WTC11 (cell line): ENCODE measurements at regions not wholly inside any gene's neighbourhood (a gene's known extent, or its start where the extent isn't known, plus 50 kb on each side); places are given as distances from the start of the nearest gene placed in this dataset.

Experiments
- ATAC-seq: fragments of 200-7000 bp; cut with Tn5 transposase; 2 replicates; pipeline ENCODE4 v1.10.0; 2021; ENCODE audit warnings: mild to moderate bottlenecking, moderate library complexity
- CTCF ChIA-PET: fragments of 300-600 bp; sonication (Branson Sonifier 250); formaldehyde crosslinking; loops from one replicate; lab custom pipeline; 2021; ENCODE audit warnings: antibody characterized with exemption; lab: Charles Lee
- POLR2A ChIA-PET: fragments of 350-600 bp; sonication (Branson Sonifier 250); formaldehyde crosslinking; loops from one replicate; lab custom pipeline; 2021; ENCODE audit warnings: antibody characterized with exemption; lab: Charles Lee
- DNase-seq: peaks from one replicate; pipeline ENCODE4 v3.0.0; 2021; ENCODE audit warnings: low spot score
- H3K27ac Mint-ChIP-seq: 2 replicates; pipeline ENCODE4 v1.8.0; 2021; ENCODE audit warnings: mixed read lengths
- H3K27me3 Mint-ChIP-seq: 2 replicates; pipeline ENCODE4 v1.8.0; 2021; ENCODE audit warnings: low read depth, mild to moderate bottlenecking, moderate library complexity, mixed read lengths
- H3K36me3 Mint-ChIP-seq: 2 replicates; pipeline ENCODE4 v1.8.0; 2021; ENCODE audit warnings: mixed read lengths
- H3K4me1 Mint-ChIP-seq: 2 replicates; pipeline ENCODE4 v1.8.0; 2022; ENCODE audit warnings: mixed read lengths
- H3K4me3 Mint-ChIP-seq: 2 replicates; pipeline ENCODE4 v1.8.0; 2021; ENCODE audit warnings: mild to moderate bottlenecking, moderate library complexity, mixed read lengths
- H3K9me3 Mint-ChIP-seq: 2 replicates; pipeline ENCODE4 v1.8.0; 2021; ENCODE audit warnings: mixed read lengths
- ATF1 ChIP-seq: sonication (generic); formaldehyde crosslinking; IDR thresholded peaks from 2 replicates; pipeline ENCODE4 v1.8.1; 2023; ENCODE audit warnings: mild to moderate bottlenecking, moderate library complexity, missing genetic modification reagents
- ETV6 ChIP-seq: sonication (generic); formaldehyde crosslinking; IDR thresholded peaks from 2 replicates; pipeline ENCODE4 v1.8.1; 2022; ENCODE audit warnings: mild to moderate bottlenecking, missing genetic modification reagents
- JAZF1 ChIP-seq: fragments of 250-450 bp; sonication (Bioruptor Pico); IDR thresholded peaks from 2 replicates; pipeline ENCODE4 v1.9.0; 2021; ENCODE audit warnings: moderate library complexity, mild to moderate bottlenecking, inconsistent platforms
- NR1H2 ChIP-seq: sonication (generic); formaldehyde crosslinking; IDR thresholded peaks from 2 replicates; pipeline ENCODE4 v1.9.0; 2021; ENCODE audit warnings: mild to moderate bottlenecking, moderate library complexity, missing genetic modification reagents
- PRDM15 ChIP-seq: sonication (generic); formaldehyde crosslinking; IDR thresholded peaks from 2 replicates; pipeline ENCODE4 v1.8.0; 2022; ENCODE audit warnings: missing genetic modification reagents
- SOX15 ChIP-seq: fragments of 250-450 bp; sonication (Bioruptor Pico); IDR thresholded peaks from 2 replicates; pipeline ENCODE4 v1.9.0; 2021; ENCODE audit warnings: mild to moderate bottlenecking
- TEAD4 ChIP-seq: sonication (generic); formaldehyde crosslinking; IDR thresholded peaks from 2 replicates; pipeline ENCODE4 v1.8.0; 2022; ENCODE audit warnings: mild to moderate bottlenecking, missing genetic modification reagents
- ZNF138 ChIP-seq: sonication (generic); formaldehyde crosslinking; conservative IDR thresholded peaks from 2 replicates; pipeline ENCODE4 v1.8.1; 2022; ENCODE audit warnings: mild to moderate bottlenecking, moderate library complexity, missing genetic modification reagents
- ZNF425 ChIP-seq: fragments of 250-450 bp; sonication (Bioruptor Pico); conservative IDR thresholded peaks from 2 replicates; pipeline ENCODE4 v1.9.0; 2021; ENCODE audit warnings: mild to moderate bottlenecking
- ZNF671 ChIP-seq: fragments of 250-450 bp; sonication (Bioruptor Pico); IDR thresholded peaks from 2 replicates; pipeline ENCODE4 v1.8.0; 2021; ENCODE audit warnings: mild to moderate bottlenecking
- TF ChIP-seq, protein P1 (sequence below): sonication (generic); formaldehyde crosslinking; IDR thresholded peaks from 2 replicates; pipeline ENCODE4 v1.8.0; 2022; ENCODE audit warnings: mild to moderate bottlenecking, missing genetic modification reagents
- TF ChIP-seq, protein P2 (sequence below): sonication (generic); formaldehyde crosslinking; IDR thresholded peaks from 2 replicates; pipeline ENCODE4 v1.8.1; 2023; ENCODE audit warnings: mild to moderate bottlenecking, moderate library complexity, missing genetic modification reagents
- TF ChIP-seq, protein P3 (sequence below): sonication (generic); formaldehyde crosslinking; IDR thresholded peaks from 2 replicates; pipeline ENCODE4 v1.8.1; 2023; ENCODE audit warnings: mild to moderate bottlenecking, missing genetic modification reagents, moderate library complexity

DNA sequence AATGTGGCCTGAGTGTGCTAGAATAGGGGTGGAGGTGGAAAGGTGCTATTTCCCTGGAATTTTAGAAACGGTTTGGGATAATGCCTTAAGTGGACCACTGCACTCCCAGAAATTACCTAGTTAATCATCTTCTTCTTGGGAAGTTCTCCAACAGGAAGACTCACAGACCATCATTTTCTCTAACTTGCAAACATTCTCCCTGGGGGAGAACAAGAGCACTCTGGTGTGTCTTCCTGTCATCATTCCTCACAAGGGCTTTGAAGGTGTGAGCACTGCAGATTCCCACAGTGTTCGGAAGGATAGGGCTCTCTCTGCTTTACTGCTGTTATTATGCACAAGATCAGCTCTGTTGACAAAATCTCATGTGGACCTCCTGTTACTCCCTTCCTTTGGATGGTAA, 54.9 kb upstream of the TSPAN2 start (continued):
- TF ChIP-seq ZNF671 (CRISPR knock-in tag) (no peak), ZNF138 (CRISPR knock-in tag) (no peak), ZNF425 (CRISPR knock-in tag) (no peak), SOX15 (CRISPR knock-in tag) (no peak)
- TF ChIP-seq, protein P1, sequence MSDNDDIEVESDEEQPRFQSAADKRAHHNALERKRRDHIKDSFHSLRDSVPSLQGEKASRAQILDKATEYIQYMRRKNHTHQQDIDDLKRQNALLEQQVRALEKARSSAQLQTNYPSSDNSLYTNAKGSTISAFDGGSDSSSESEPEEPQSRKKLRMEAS (CRISPR knock-in tag) = no peak

- POLR2A ChIA-PET = interaction anchor here (0.6 to 1.5 kb wide), 2 partner anchors 195 to 917 kb away, joined by 4 to 5 read pairs; partner anchors contain the start of gene NGF
These were observed 53.3 kb upstream of the TSPAN2 start for GRCh38 chr1:115142616-115143015.

More at GRCh38 chr1:115142616-115143015, 53.3 kb upstream of the TSPAN2 start:
- no peak overlapping the region for H3K4me3 Mint-ChIP-seq
- DNase-seq = no peak
- H3K27ac Mint-ChIP-seq = no peak overlapping the region; the same call in 1 of the 2 replicates
- ATAC-seq = no peak
- CTCF ChIA-PET = interaction anchor here (0.6 to 1.9 kb wide), 10 partner anchors 17 to 453 kb away, joined by 3 to 12 read pairs (median 3); no protein-coding TSS in a partner anchor
- TF ChIP-seq, protein P2, sequence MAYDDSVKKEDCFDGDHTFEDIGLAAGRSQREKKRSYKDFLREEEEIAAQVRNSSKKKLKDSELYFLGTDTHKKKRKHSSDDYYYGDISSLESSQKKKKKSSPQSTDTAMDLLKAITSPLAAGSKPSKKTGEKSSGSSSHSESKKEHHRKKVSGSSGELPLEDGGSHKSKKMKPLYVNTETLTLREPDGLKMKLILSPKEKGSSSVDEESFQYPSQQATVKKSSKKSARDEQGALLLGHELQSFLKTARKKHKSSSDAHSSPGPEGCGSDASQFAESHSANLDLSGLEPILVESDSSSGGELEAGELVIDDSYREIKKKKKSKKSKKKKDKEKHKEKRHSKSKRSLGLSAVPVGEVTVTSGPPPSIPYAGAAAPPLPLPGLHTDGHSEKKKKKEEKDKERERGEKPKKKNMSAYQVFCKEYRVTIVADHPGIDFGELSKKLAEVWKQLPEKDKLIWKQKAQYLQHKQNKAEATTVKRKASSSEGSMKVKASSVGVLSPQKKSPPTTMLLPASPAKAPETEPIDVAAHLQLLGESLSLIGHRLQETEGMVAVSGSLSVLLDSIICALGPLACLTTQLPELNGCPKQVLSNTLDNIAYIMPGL = no peak
- no peak for TF ChIP-seq PRDM15
- no peak for TF ChIP-seq ATF1 (CRISPR knock-in tag)
- no peak for TF ChIP-seq ZNF425 (CRISPR knock-in tag)
- TF ChIP-seq NR1H2 = no peak
- TF ChIP-seq, protein P3, sequence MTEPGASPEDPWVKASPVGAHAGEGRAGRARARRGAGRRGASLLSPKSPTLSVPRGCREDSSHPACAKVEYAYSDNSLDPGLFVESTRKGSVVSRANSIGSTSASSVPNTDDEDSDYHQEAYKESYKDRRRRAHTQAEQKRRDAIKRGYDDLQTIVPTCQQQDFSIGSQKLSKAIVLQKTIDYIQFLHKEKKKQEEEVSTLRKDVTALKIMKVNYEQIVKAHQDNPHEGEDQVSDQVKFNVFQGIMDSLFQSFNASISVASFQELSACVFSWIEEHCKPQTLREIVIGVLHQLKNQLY (CRISPR knock-in tag) = no peak
- TF ChIP-seq ZNF138 (CRISPR knock-in tag) = no peak
- no peak for TF ChIP-seq TEAD4 (CRISPR knock-in tag)
- TF ChIP-seq JAZF1 (CRISPR knock-in tag) = no peak
- TF ChIP-seq ETV6 = no peak
- H3K9me3 Mint-ChIP-seq = no peaks in the 10 kb centered on the region
- H3K4me1 Mint-ChIP-seq = peaks cover 9% of the 10 kb centered on the region; the same call in 1 of the 2 replicates
- no peaks in the 10 kb centered on the region for H3K36me3 Mint-ChIP-seq
- H3K27me3 Mint-ChIP-seq = no peaks in the 10 kb centered on the region; the same call in none of the 2 replicates
